ENCODE measurements at regions not wholly inside any gene's neighbourhood (a gene's known extent, or its start where the extent isn't known, plus 50 kb on each side); places are given as distances from the start of the nearest gene placed in this dataset.
A peak's percentile ranks its signal among the peaks of the same experiment; 100 is the strongest.

- H3K9me3 ChIP-seq (ENCODE audit: control insufficient read depth, insufficient read depth, low read depth, low read length): no peaks in the 10 kb centered on the region
- no peak overlapping the region for H3K27ac ChIP-seq (ENCODE audit: extremely low read depth, low read depth, low read length)
- TF ChIP-seq YY2 (tag by site-specific recombination; IDR thresholded peaks at IDR 0.05): no peak
- no peak for TF ChIP-seq ZNF266 (tag by site-specific recombination; IDR thresholded peaks at IDR 0.05; ENCODE audit: low read depth)
- TF ChIP-seq ZNF132 (tag by site-specific recombination; IDR thresholded peaks at IDR 0.05; ENCODE audit: borderline replicate concordance): no peak
- no peak for TF ChIP-seq KLF1 (tag by site-specific recombination; IDR thresholded peaks at IDR 0.05)
- TF ChIP-seq ZNF560 (tag by site-specific recombination; IDR thresholded peaks at IDR 0.05; ENCODE audit: borderline replicate concordance): no peak
- TF ChIP-seq ZNF837 (tag by site-specific recombination; IDR thresholded peaks at IDR 0.05): no peak
- no peak for TF ChIP-seq RBAK (tag by site-specific recombination; IDR thresholded peaks at IDR 0.05)
- TF ChIP-seq ZNF623 (tag by site-specific recombination; IDR thresholded peaks at IDR 0.05): no peak
- no peak for TF ChIP-seq ZNF280D (tag by site-specific recombination; IDR thresholded peaks at IDR 0.05)
- no peaks in the 10 kb centered on the region for H3K4me1 ChIP-seq (ENCODE audit: control insufficient read depth, insufficient read depth, low read length)
- POLR2A ChIA-PET: no interaction called here
- H3K4me3 ChIP-seq (ENCODE audit: low read depth, low read length): no peak overlapping the region
- CTCF ChIA-PET: no interaction called here
- no peaks in the 10 kb centered on the region for H3K36me3 ChIP-seq (ENCODE audit: control insufficient read depth in 2 of 2, insufficient read depth in 1 of 2, low read length in 2 of 2)
These were observed 112.9 kb downstream of the TUBA3C start for GRCh38 chr13:19068691-19069090.

- Histone ChIP-seq H3K9me3 (ENCODE audit: control insufficient read depth, insufficient read depth, low read depth, low read length) (no peaks in the 10 kb centered on the region), H3K4me1 (ENCODE audit: control insufficient read depth, insufficient read depth, low read length) (no peaks in the 10 kb centered on the region), H3K27ac (ENCODE audit: extremely low read depth, low read depth, low read length) (no peak overlapping the region), H3K4me3 (ENCODE audit: low read depth, low read length) (no peak overlapping the region), H3K36me3 (ENCODE audit: control insufficient read depth in 2 of 2, insufficient read depth in 1 of 2, low read length in 2 of 2) (no peaks in the 10 kb centered on the region)
- TF ChIP-seq ZNF114 (tag by site-specific recombination; IDR thresholded peaks at IDR 0.05): no peak
- TF ChIP-seq, protein P1, sequence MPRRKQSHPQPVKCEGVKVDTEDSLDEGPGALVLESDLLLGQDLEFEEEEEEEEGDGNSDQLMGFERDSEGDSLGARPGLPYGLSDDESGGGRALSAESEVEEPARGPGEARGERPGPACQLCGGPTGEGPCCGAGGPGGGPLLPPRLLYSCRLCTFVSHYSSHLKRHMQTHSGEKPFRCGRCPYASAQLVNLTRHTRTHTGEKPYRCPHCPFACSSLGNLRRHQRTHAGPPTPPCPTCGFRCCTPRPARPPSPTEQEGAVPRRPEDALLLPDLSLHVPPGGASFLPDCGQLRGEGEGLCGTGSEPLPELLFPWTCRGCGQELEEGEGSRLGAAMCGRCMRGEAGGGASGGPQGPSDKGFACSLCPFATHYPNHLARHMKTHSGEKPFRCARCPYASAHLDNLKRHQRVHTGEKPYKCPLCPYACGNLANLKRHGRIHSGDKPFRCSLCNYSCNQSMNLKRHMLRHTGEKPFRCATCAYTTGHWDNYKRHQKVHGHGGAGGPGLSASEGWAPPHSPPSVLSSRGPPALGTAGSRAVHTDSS (tag by site-specific recombination; IDR thresholded peaks at IDR 0.05): peak; percentile 49; the same call in 1 of the 2 replicates
- peak; percentile 42 for TF ChIP-seq ATF2 (tag by site-specific recombination; IDR thresholded peaks at IDR 0.05; ENCODE audit: low read depth)
- no peak for TF ChIP-seq ZNF175 (tag by site-specific recombination; IDR thresholded peaks at IDR 0.05)
- ChIA-PET POLR2A (no interaction called here), CTCF (no interaction called here)
These were observed 113.9 kb downstream of the TUBA3C start for GRCh38 chr13:19067767-19068166.

DNA sequence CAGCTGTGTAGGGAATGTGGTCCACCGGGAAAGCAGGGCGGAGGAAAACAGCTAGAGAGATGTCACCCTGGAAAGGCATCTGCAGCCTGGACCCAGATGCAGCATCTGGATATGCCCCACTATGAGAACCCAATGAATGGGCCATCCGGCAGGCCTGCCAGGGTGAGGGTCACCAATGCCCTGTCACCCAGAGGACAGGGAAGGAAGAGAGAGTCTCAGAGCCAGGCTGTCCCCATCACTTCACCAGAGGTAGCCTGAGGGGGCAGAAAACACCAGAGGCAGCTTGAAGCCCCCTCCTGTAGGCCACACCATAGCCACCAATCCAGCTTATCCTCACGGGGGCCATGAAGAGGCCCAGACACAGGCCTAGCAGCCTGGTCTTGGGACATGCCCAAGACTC lies 118.8 kb downstream of the TUBA3C start:
- Histone ChIP-seq H3K9me3 (ENCODE audit: control insufficient read depth, insufficient read depth, low read depth, low read length) (no peaks in the 10 kb centered on the region), H3K36me3 (ENCODE audit: control insufficient read depth in 2 of 2, insufficient read depth in 1 of 2, low read length in 2 of 2) (no peaks in the 10 kb centered on the region), H3K27ac (ENCODE audit: extremely low read depth, low read depth, low read length) (no peak overlapping the region), H3K4me3 (ENCODE audit: low read depth, low read length) (no peak overlapping the region), H3K4me1 (ENCODE audit: control insufficient read depth, insufficient read depth, low read length) (no peaks in the 10 kb centered on the region)
- CTCF ChIA-PET: no interaction called here
- POLR2A ChIA-PET: no interaction called here
- TF ChIP-seq ZNF596 (tag by site-specific recombination; IDR thresholded peaks at IDR 0.05): no peak
- TF ChIP-seq, protein P2, sequence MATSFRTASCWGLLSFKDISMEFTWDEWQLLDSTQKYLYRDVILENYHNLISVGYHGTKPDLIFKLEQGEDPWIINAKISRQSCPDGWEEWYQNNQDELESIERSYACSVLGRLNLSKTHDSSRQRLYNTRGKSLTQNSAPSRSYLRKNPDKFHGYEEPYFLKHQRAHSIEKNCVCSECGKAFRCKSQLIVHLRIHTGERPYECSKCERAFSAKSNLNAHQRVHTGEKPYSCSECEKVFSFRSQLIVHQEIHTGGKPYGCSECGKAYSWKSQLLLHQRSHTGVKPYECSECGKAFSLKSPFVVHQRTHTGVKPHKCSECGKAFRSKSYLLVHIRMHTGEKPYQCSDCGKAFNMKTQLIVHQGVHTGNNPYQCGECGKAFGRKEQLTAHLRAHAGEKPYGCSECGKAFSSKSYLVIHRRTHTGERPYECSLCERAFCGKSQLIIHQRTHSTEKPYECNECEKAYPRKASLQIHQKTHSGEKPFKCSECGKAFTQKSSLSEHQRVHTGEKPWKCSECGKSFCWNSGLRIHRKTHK (tag by site-specific recombination; IDR thresholded peaks at IDR 0.05): no peak
- TF ChIP-seq ZNF677 (tag by site-specific recombination; IDR thresholded peaks at IDR 0.05): no peak
- no peak for TF ChIP-seq ZNF830 (tag by site-specific recombination; IDR thresholded peaks at IDR 0.05; ENCODE audit: low read depth)
- no peak for TF ChIP-seq SP7 (tag by site-specific recombination; IDR thresholded peaks at IDR 0.05)
- TF ChIP-seq ZNF548 (tag by site-specific recombination; IDR thresholded peaks at IDR 0.05): no peak
- TF ChIP-seq ZNF19 (tag by site-specific recombination; IDR thresholded peaks at IDR 0.05; ENCODE audit: low read depth): no peak
- TF ChIP-seq ZNF221 (tag by site-specific recombination; IDR thresholded peaks at IDR 0.05; ENCODE audit: borderline replicate concordance): no peak
- TF ChIP-seq ZNF184 (tag by site-specific recombination; IDR thresholded peaks at IDR 0.05): no peak
- no peak for TF ChIP-seq ZFHX2 (tag by site-specific recombination; conservative IDR thresholded peaks at IDR 0.05)
- TF ChIP-seq ZNF214 (tag by site-specific recombination; IDR thresholded peaks at IDR 0.05; ENCODE audit: borderline replicate concordance): no peak
- no peak for TF ChIP-seq ZNF24 (tag by site-specific recombination; IDR thresholded peaks at IDR 0.05)
- TF ChIP-seq BCL11B (tag by site-specific recombination; IDR thresholded peaks at IDR 0.05; ENCODE audit: low read depth): no peak
- TF ChIP-seq MZF1 (tag by site-specific recombination; IDR thresholded peaks at IDR 0.05; ENCODE audit: borderline replicate concordance): no peak

Data from HEK293 (cell line).